Left renal cortex interstitium (tissue), 4 donors: ENCODE measurements at regions not wholly inside any gene's neighbourhood (a gene's known extent, or its start where the extent isn't known, plus 50 kb on each side); places are given as distances from the start of the nearest gene placed in this dataset.
A peak's percentile ranks its signal among the peaks of the same experiment; 100 is the strongest.
"Not testable (repeated sequence)": the region's sequence is repeated elsewhere in the genome, so short reads cannot be mapped to it uniquely, and the experiment has no call there.

Experiments used
- DNase-seq, 4 donors: peaks; one replicate each; pipeline ENCODE4 v3.0.0-alpha.2; 2013; ENCODE audit warnings: low read depth in 4 of 4, low spot score in 2 of 4, missing footprints in 1 of 4

DNA sequence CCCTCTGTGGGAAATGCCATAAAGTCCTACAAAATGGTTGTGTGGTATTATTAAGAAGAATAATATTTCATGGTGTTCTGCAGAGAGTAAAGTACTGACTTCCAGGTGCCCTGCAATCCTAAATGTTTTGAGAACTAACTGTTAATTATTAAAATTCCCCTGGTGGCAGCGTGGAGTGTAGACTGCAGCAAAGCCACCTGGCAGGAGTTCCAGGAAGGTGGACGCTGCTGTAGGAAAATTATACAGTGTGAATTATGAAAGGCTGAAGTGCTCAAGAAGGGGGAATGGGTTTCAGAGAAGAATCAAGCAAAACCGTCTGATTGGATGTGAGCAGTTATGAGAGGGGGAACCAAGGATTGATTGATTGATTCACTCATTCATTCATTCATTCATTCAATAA is 572.4 kb upstream of the PPP2R3A start:
- no peak for DNase-seq

GRCh38 chr3:135393898-135394525 is 571.5 kb upstream of the PPP2R3A start:
- DNase-seq, result no peak

DNA sequence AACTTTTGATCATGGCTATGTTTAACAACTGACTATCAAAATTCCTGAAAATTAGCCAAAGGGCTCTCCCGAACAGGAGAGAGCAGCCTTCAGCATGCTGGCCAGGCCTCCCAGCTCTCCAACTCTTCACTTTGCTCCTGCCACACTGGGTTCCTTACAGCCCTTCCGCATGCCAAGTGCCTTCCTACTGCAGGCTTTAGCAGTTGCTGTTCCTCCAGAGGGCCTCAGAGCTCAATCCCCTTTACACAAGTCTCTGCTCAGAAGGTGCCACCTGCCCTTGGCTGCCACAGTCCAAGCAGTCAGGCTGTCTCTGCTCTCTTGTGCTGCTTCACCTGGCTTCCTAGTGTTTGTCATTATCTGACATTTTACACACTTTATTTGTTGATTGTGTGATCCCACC is 553.1 kb upstream of the PPP2R3A start:
- DNase-seq, result no peak

DNA sequence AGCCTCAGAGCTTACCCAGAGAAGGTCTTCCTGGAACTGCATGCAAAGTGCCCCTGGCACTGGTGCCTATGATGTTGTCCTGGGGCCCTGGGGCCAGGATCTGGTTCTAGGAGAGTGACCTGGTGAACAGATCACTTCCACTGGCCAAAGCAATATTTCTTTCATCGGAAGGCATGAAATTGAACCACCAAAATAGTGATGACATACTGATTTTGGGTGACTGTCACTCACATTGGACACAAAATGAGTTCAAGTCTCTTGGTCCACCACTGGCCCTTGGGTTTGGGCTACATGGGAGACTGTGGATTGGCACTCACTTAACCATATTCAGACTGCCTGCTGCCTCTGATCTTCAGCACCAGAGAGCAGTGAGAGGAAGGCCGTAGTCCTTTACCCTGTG is 549.3 kb upstream of the PPP2R3A start:
- DNase-seq, result no peak

DNA sequence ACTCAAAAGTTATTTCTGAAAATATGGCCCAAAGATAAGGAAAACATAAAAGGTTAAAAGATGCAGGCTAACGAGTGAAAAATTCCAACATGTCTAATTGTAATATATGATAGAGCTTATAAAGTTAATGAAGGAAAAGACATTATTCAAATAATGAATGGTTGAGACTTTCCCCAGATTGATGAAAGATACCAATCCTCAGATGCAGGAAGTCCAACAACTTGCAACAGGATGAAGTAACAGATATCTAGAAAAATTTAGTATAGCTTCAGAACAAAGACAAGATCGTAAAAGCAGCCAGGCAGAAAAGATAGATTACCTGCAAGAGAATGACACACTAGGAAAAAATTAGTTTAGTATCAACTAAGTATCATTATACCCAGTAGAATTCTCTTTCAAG is 546.4 kb upstream of the PPP2R3A start:
- DNase-seq, result no peak

DNA sequence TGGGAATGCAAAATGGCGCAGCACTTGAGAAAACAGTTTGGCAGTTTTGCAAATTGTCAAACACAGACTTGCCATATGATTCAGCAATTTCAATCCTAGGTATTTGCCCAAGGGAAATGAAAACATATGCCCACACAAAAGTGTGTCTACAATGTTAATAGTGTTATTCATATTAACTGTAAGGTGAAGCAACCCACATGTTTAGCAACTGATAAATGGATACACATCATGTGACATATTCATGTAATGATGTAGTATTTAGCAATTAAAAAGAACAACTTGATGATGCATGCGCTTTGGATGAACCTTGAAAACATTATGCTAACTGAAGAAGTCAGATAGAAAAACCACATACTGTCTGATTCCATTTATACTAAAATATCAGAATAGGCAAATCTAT is 539.0 kb upstream of the PPP2R3A start:
- DNase-seq, result no peak

DNA sequence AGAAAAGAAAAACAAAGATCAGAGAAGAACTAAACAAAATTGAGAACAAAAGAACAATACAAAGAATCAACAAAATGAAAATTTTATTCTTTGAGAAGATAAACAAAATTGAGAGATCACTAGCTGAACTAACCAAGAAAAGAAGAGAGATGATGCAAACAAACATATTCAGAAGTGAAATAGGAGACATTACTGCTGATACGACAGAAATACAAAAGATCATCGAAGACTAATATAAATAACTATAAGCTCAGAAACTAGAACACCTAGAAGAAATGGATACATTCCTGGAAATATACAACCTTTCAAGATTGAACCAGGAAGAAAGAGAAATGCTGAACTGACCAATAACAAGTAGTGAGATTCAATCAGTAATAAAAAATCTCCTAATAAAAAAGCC is 533.1 kb upstream of the PPP2R3A start:
- no peak for DNase-seq

DNA sequence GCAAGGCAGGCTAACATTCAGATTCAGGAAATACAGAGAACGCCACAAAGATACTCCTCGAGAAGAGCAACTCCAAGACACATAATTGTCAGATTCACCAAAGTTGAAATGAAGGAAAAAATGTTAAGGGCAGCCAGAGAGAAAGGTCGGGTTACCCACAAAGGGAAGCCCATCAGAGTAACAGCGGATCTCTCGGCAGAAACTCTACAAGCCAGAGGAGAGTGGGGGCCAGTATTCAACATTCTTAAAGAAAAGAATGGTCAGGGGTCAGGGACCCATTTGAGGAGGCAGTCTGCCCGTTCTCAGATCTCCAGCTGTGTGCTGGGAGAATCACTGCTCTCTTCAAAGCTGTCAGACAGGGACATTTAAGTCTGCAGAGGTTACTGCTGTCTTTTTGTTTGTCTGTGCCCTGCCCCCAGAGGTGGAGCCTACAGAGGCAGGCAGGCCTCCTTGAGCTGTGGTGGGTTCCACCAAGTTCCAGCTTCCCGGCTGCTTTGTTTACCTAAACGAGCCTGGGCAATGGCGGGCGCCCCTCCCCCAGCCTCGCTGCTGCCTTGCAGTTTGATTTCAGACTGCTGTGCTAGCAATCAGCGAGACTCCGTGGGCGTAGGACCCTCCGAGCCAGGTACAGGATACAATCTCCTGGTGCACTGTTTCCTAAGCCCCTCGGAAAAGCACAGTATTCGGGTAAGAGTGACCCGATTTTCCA is 526.5 kb upstream of the PPP2R3A start:
- DNase-seq, result not testable (repeated sequence)

DNA sequence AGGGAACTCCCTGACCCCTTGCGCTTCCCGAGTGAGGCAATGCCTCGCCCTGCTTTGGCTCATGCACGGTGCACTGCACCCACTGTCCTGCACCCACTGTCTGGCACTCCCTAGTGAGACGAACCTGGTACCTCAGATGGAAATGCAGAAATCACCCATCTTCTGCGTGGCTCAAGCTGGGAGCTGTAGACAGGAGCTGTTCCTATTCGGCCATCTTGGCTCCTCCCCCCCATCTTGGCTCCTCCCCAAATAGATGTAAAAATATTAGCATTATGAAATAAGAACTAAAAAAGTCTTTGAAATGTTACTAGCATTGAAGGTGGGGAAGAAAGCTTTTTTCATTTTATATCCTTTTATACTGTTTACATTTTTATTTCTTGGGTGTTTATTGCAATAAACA is 525.9 kb upstream of the PPP2R3A start:
- not testable (repeated sequence) for DNase-seq

DNA sequence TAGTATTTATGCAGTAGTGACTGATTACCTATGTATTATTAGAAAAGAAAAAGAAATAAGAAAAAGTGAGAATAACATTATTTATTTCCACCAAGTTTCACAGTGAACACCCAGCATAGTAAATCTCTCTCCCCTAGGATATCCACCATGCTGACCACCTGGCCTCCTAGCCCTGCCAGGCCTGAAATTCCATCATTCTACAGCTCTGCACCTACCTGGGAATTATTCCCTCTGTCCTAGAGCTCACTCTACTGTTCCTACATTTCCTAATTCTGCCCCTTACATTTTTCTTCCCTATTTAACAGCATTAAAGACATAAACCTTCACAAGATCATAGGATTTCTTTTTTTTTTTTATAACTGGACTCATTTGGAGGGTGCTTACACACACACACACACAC is 525.3 kb upstream of the PPP2R3A start:
- DNase-seq, result no peak

DNA sequence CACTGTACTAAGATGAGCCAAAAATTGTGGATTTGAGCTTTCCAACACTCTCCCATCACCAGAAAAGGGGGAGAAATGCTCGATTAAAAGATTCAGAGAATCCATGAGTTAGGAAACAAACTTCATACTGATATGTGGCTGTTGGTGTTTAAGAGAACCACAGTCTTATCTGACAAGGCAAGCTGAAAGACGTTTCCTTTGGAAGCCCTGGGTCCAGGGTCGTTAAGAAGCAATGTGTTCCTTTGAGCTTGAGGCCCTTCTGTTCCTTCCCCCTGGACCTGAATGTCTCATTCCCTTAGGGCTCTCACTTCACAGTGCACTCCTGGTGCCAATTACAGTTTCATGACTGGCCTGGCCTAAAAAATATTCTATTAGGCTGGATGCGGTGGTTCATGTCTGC is 524.8 kb upstream of the PPP2R3A start:
- no peak for DNase-seq

DNA sequence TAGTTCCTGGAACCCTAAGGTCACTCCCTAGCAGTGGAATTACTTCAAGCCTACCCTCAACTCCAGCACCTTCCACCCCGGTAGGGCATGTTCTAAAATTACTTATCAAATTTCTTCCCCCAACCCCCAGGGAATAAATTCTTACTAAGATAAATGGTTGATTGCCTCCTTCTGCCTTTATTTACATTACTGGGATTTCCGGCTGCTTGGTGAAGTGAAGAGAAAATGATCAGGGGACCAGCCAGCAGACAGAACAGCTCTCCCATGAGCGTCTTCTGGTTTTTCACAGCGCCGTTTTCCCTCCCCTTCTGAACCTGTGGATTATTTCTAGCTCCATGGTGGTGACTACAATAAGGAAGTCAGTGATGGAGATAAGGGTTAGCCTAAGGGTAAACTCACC is 521.5 kb upstream of the PPP2R3A start:
- DNase-seq, result no peak

- DNase-seq, result no peak
These were observed 518.0 kb upstream of the PPP2R3A start for GRCh38 chr3:135447483-135447882.

DNA sequence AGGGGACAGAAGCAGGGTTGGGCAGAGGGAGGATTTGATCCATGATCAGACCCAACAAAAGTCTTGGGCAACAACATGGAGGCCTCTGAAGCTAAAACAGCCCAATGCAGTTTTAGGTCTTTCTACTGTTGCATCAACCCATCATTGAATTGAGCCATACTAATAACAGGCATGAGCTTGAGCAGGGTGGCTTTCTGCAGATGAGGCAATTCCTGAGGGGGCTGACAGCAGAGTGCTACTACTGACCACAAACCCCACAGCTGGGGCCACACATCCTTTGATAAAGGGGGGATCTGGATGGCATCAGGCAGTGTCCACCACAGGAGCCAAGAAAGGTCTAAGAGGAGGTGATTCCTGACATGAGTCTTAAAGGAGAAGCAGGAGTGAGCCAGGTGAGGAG is 517.0 kb upstream of the PPP2R3A start:
- DNase-seq, result no peak

GRCh38 chr3:135449046-135449445 is 516.5 kb upstream of the PPP2R3A start:
- DNase-seq, result no peak

DNA sequence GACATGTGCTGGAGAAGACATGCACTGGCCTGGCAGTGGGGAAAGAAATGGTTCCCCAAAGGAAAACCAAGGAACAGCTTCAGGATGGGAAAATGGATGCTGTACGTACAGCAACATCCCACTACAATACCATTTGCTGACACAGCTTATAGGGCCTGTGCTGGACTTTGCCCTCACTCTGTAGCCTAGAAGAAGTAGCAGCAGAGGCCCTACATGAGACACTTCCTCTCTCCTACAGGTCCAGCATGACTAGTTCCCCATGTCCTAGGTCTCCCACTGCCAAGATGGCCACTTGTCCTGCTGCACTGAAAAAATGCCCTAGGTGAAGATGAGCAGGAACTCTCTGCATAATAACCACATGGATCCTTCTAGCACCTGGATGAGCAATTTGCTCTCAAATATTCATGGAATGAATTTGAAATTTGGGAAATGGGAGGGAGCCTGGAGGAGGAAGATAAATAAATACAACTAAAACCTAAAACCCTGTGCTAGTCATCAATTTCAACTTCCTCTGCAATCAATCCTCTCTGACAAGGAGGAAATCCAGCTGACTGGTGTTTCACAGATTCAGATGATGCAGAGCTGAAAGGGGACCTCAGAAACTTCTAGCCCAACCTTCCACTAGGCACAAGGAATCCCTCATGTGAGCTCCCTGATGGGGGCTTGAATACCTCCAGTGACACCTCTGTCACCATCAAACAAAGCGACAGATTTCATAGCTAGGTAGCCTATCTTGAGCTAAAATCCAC is 514.3 kb upstream of the PPP2R3A start:
- no peak for DNase-seq

DNA sequence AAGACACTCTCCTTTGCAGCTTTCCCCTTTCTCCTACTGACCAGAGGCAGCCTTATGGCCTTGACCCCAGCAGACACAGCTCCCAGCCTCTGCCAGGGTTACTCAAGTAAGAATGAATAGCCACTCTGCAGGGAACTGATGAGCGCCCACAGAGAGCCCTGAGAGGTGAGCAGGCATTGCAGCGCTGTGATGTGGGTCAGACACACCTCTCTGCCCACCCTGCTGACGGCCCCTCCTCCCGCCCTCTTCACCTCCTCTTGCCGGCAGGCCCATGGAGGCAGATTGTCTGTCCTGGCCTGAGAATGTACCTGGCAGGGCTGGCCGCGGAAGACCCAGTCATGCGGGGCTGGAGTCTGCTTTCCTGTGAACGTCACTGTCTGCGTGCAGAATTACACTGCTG is 512.6 kb upstream of the PPP2R3A start:
- DNase-seq, result no peak

GRCh38 chr3:135453326-135453725 is 512.2 kb upstream of the PPP2R3A start:
- DNase-seq, result no peak

DNA sequence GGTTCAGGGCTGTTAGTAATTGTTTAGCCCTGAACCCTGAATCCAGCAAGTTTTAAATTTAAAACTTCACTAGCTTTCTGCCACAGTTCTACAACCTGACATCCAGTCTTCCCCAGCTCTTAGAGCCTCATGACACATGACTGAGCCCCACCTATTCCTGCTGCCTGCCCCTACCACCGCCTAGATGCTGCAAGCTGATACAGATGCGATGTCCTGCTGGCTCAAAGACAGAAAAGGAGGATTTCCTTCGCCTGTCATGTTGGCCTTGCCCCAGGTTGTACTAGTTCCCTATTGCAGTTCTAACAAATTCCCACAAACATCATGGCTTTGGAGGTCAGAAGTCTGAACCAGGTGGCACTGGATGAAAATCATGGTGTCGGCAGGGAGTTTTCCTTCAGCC is 510.6 kb upstream of the PPP2R3A start:
- no peak for DNase-seq

DNA sequence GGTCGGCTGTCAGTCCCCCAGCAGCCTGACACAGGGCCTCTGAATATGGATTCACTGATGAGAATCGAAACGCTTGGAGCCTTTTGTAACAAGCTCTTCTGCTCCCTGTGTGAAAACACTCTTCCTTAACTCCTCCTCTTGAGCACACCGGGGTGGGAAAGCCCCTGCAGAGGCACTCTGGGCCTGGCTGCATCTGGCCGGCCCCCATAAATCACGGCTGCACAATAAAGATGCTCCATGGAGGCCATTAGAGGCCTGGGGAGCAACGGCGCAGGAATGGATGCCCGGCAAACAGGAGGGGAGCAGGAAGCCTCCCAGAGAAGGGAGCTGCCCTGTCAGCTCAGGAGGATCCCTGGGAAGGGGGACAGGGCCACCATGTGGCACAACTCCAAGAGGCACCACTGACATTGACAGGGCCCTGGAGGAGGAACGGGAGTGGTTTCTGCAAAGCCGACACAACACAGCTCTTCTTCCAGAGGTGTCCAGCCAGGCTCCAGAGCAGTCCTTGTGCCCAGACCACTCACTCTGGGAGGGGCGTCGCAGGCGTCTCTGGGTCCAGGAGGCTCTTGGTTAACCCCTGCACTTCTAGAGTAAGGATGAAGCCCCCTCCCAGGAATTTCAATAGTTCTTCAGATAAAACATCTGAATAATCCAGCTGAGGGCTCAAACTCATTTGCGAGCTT is 509.3 kb upstream of the PPP2R3A start:
- DNase-seq, result peak; percentile 36 to 53 (median 44)

- DNase-seq, result no peak
These were observed 506.8 kb upstream of the PPP2R3A start for GRCh38 chr3:135458541-135459322.
